Activated T-helper 2 cell treated with anti-CD3 and anti-CD28 coated beads, Interferon-gamma antibody, Interleukin-2, Interleukin-4, amounts not matched to agents 10 μg/mL and 5 μg/mL and 100 μg/mL, durations not matched to agents 14 hours and 24 hours and 36 hours (primary cell): ENCODE measurements at regions not wholly inside any gene's neighbourhood (a gene's known extent, or its start where the extent isn't known, plus 50 kb on each side); places are given as distances from the start of the nearest gene placed in this dataset.
"Not testable (repeated sequence)": the region's sequence is repeated elsewhere in the genome, so short reads cannot be mapped to it uniquely, and the experiment has no call there.

Experiments used
- DNase-seq: peaks from one replicate; pipeline ENCODE4 v3.0.0; 2021; ENCODE audit warnings: low spot score
- H3K27ac Mint-ChIP-seq: one replicate; pipeline ENCODE4 v1.8.0; 2021; ENCODE audit warnings: mixed read lengths
- H3K27me3 Mint-ChIP-seq: one replicate; pipeline ENCODE4 v1.8.0; 2021; ENCODE audit warnings: low read depth, mixed read lengths
- H3K36me3 Mint-ChIP-seq: one replicate; pipeline ENCODE4 v1.8.0; 2021; ENCODE audit warnings: low read depth, mixed read lengths
- H3K4me1 Mint-ChIP-seq: one replicate; pipeline ENCODE4 v1.8.0; 2021; ENCODE audit warnings: low read depth, mixed read lengths
- H3K4me3 Mint-ChIP-seq: one replicate; pipeline ENCODE4 v1.8.0; 2021; ENCODE audit warnings: low read depth, mild to moderate bottlenecking, moderate library complexity, mixed read lengths
- H3K9me3 Mint-ChIP-seq: one replicate; pipeline ENCODE4 v1.8.0; 2021; ENCODE audit warnings: mixed read lengths
- intact Hi-C: fragments of 100-400 bp; cut with micrococcal nuclease; formaldehyde crosslinking; loops from one replicate; pipeline ENCODE4 v1.15.1; 2023

DNA sequence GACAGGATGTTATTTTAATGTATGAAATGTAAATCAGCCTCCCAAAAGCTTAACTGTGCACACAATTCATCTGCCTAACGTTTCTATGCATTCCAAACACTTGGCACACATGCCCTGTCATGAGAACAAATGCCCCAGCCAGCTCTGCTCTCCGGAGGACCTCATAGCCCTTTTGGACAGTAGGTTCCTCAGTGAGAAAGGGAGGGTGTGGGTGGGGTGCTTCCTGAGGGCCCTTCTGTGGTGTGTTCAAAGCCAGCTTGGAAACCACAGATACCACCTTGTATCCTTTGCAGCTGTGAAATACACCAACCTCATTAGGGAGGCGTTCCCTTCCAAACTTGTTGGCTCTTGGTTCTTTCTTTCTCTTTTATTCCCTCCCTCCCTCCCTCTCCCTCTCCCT lies 102.2 kb upstream of the ASB18 start:
- Mint-ChIP-seq H3K4me3 (peak overlapping the region; percentile 40), H3K9me3 (no peaks in the 10 kb centered on the region), H3K36me3 (no peaks in the 10 kb centered on the region), H3K27me3 (peaks cover 60% of the 10 kb centered on the region), H3K4me1 (peaks cover 18% of the 10 kb centered on the region), H3K27ac (no peak overlapping the region)
- intact Hi-C loops: no loop called here
- DNase-seq: no peak

- Mint-ChIP-seq H3K9me3 (no peaks in the 10 kb centered on the region), H3K4me1 (peaks cover 18% of the 10 kb centered on the region), H3K4me3 (no peak overlapping the region), H3K36me3 (no peaks in the 10 kb centered on the region), H3K27me3 (peaks cover 50% of the 10 kb centered on the region), H3K27ac (no peak overlapping the region)
- DNase-seq: no peak
- intact Hi-C loops: no loop called here
These were observed 103.5 kb upstream of the ASB18 start for GRCh38 chr2:236367506-236368289.

GRCh38 chr2:236369661-236370062 lies 105.5 kb upstream of the ASB18 start:
- H3K36me3 Mint-ChIP-seq: no peaks in the 10 kb centered on the region
- H3K27me3 Mint-ChIP-seq: peaks cover 41% of the 10 kb centered on the region
- no peak overlapping the region for H3K27ac Mint-ChIP-seq
- intact Hi-C loops: no loop called here
- no peaks in the 10 kb centered on the region for H3K9me3 Mint-ChIP-seq
- H3K4me1 Mint-ChIP-seq: peaks cover 18% of the 10 kb centered on the region
- no peak for DNase-seq
- H3K4me3 Mint-ChIP-seq: no peak overlapping the region

DNA sequence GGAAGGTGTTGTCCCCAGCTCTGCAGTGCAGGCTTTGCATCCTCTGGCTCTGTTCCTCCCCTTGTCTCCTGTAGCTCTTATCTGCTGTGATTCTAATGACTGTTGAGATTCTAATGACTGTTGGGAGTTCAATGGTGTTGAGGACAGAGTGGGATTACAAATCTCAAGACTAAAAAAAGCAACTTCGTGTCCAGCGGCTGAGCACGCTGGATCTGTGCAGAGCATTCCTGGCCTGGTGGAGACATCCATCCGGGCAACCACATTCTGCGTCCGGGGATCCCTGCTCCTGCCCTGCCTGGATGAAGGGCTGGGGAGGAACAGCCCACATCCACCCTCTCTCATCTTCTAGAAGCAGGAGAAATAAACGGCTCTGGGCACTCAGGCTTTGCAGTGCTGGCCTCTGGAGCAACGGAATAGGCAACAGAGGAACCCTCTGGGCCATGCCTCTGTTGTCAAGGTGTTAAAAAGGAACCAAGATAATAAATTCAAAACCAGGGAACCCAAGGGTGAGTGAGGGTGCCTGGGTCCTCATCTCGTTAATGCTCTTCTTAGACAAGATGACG lies 106.7 kb upstream of the ASB18 start:
- H3K36me3 Mint-ChIP-seq: no peaks in the 10 kb centered on the region
- no peak for DNase-seq
- H3K9me3 Mint-ChIP-seq: no peaks in the 10 kb centered on the region
- intact Hi-C loops: no loop called here
- H3K27me3 Mint-ChIP-seq: peaks cover 33% of the 10 kb centered on the region
- no peak overlapping the region for H3K27ac Mint-ChIP-seq
- no peak overlapping the region for H3K4me3 Mint-ChIP-seq
- H3K4me1 Mint-ChIP-seq: peaks cover 12% of the 10 kb centered on the region

DNA sequence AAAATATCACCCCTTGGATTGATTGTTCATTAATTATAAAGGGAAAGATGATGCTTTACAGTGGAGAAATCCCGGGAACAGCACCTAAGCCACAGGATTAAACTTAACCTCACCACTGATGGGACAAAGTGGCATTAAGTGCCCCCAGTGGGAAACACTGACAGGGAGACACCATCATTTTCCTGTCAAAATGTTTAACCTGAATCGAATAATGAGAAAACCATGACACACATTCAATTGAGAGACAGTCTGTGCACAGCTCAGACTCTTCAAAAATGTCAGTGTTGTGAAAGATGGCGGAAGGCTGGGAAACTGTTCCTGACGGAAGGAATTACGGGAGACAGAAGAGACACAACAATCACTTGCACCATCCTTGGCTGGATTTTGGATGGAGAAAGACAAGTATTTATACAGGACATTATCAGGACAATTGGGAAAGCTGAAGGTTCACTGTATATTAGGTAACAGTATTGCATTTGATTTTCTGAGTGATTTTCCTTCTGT lies 111.8 kb upstream of the ASB18 start:
- H3K36me3 Mint-ChIP-seq: no peaks in the 10 kb centered on the region
- no peak overlapping the region for H3K4me3 Mint-ChIP-seq
- no peak for DNase-seq
- H3K9me3 Mint-ChIP-seq: no peaks in the 10 kb centered on the region
- H3K4me1 Mint-ChIP-seq: no peaks in the 10 kb centered on the region
- H3K27ac Mint-ChIP-seq: no peak overlapping the region
- intact Hi-C loops: no loop called here
- peaks cover 11% of the 10 kb centered on the region for H3K27me3 Mint-ChIP-seq

GRCh38 chr2:236376566-236377244 lies 112.5 kb upstream of the ASB18 start:
- H3K27me3 Mint-ChIP-seq: peaks cover 10% of the 10 kb centered on the region
- H3K4me1 Mint-ChIP-seq: no peaks in the 10 kb centered on the region
- DNase-seq: no peak
- H3K4me3 Mint-ChIP-seq: no peak overlapping the region
- H3K36me3 Mint-ChIP-seq: no peaks in the 10 kb centered on the region
- H3K27ac Mint-ChIP-seq: no peak overlapping the region
- no peaks in the 10 kb centered on the region for H3K9me3 Mint-ChIP-seq
- intact Hi-C loops: no loop called here

DNA sequence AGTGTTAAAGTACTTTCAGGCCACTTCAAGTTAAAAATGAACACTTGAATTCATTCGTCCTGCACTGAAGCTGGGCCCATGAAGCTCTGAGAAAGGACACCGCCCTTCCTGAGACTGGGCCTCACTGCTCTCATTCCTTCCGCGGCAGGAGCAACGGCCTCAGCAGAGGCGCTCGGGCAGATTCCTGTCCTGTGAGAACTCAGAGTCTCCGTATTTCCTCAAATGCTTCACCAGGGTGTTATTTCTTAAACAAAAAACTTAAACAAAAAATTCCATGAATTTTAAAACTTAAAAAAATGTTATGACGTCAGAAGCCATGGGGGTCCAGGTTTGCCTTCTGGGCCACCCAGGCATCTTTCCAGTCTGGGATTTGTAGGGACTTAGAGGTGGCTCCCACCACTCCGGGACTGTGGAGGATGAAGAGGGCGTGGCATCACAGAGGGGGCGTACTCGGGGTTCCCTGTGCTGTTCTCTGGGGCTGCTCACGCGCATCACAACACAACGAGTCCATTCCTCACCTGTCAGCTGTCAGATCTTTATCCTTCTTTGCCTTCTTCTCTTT lies 115.9 kb upstream of the ASB18 start:
- no peak for DNase-seq
- Mint-ChIP-seq H3K4me1 (no peaks in the 10 kb centered on the region), H3K27me3 (peaks cover 10% of the 10 kb centered on the region), H3K9me3 (no peaks in the 10 kb centered on the region), H3K27ac (no peak overlapping the region), H3K4me3 (no peak overlapping the region), H3K36me3 (no peaks in the 10 kb centered on the region)
- intact Hi-C loops: no loop called here

- intact Hi-C loops, DNase-seq, H3K27ac Mint-ChIP-seq, H3K36me3 Mint-ChIP-seq, H3K4me1 Mint-ChIP-seq, H3K4me3 Mint-ChIP-seq, H3K9me3 Mint-ChIP-seq, H3K27me3 Mint-ChIP-seq: not testable (repeated sequence)
These were observed 117.0 kb upstream of the ASB18 start for GRCh38 chr2:236381253-236381652.

- H3K27ac Mint-ChIP-seq, H3K36me3 Mint-ChIP-seq, H3K4me1 Mint-ChIP-seq, H3K27me3 Mint-ChIP-seq, H3K4me3 Mint-ChIP-seq, H3K9me3 Mint-ChIP-seq, intact Hi-C loops, DNase-seq: not testable (repeated sequence)
These were observed 125.3 kb upstream of the ASB18 start for GRCh38 chr2:236389284-236390216.

GRCh38 chr2:236393101-236393500 lies 128.9 kb upstream of the ASB18 start:
- intact Hi-C loops: no loop called here
- Mint-ChIP-seq H3K9me3 (no peaks in the 10 kb centered on the region), H3K27me3 (no peaks in the 10 kb centered on the region)

DNA sequence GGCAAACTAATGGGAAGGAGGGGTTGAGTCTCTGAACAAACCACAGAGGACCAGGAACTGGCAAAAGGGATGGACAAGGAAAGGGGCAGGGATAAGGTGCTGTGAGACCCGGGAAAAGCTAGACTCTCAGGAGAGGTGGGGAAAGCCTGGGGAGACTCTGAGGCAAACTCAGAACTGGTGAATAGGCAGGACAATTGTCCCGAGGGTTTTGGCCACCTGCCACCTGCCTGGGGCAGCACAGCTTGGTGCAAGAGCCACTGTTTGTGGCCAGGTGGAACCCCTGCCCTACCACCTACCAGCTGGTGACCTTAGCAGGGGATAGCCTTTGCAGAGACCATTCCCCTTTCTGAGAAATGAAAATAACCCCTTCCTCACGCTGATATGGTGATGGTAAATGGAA lies 129.4 kb upstream of the ASB18 start:
- no peaks in the 10 kb centered on the region for H3K4me1 Mint-ChIP-seq
- no peaks in the 10 kb centered on the region for H3K36me3 Mint-ChIP-seq
- no peak for DNase-seq
- intact Hi-C loops: no loop called here
- no peaks in the 10 kb centered on the region for H3K9me3 Mint-ChIP-seq
- H3K4me3 Mint-ChIP-seq: no peak overlapping the region
- no peak overlapping the region for H3K27ac Mint-ChIP-seq
- no peaks in the 10 kb centered on the region for H3K27me3 Mint-ChIP-seq

More at GRCh38 chr2:236393101-236393500, 128.9 kb upstream of the ASB18 start:
- Mint-ChIP-seq H3K36me3 (no peaks in the 10 kb centered on the region), H3K27ac (no peak overlapping the region), H3K4me1 (no peaks in the 10 kb centered on the region), H3K4me3 (no peak overlapping the region)
- no peak for DNase-seq

DNA sequence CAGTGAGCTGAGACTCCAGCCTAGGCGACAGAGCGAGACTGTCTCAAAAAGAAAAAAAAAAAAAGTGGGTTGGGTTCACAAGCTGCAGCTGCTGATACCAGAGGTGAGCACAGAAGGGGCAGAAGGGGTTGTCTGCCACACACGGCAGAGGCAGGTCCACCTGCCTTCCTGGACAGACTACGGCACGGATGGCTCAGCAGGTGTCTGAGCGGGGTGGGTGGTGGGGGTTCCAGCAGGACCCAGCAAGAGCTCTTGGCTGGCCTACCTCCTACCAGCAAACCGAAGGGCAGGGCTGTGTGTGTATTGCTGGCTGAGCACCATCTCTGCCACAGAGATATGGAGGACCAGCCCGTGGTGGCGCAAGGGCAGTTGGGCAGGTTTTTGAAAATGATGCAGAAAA lies 130.4 kb upstream of the ASB18 start:
- Mint-ChIP-seq H3K36me3 (no peaks in the 10 kb centered on the region), H3K4me1 (no peaks in the 10 kb centered on the region), H3K27me3 (no peaks in the 10 kb centered on the region), H3K4me3 (no peak overlapping the region), H3K9me3 (no peaks in the 10 kb centered on the region), H3K27ac (no peak overlapping the region)
- intact Hi-C loops: no loop called here
- no peak for DNase-seq
